ENCODE measurements at regions not wholly inside any gene's neighbourhood (a gene's known extent, or its start where the extent isn't known, plus 50 kb on each side); places are given as distances from the start of the nearest gene placed in this dataset.

DNA sequence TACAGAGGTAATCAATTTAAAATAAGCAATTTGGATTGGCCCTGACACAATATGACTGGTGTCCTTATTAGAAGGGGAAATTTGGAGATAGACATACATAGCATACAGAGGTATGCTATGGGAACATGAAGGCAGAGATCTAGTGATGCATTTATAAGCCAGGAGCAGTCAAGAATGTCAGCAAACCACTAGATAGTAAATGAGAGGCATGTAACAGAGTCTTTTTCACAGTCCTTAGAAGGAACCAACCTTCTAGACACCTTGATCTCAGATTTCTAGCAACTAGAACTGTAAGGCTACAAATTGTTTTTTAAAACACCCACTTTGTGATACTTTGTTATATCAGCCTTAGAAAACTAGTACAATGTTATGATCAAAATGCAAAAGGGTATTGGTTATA, 54.3 kb upstream of the CA10 start:
- TF ChIP-seq CTCF (IDR thresholded peaks at IDR 0.05; ENCODE audit: low read depth, low read length, poor library complexity, severe bottlenecking) (no peak), EZH2phosphoT487 (IDR thresholded peaks at IDR 0.05; ENCODE audit: borderline replicate concordance, low read length) (no peak)
